Esophagus squamous epithelium (tissue), 5 donors: ENCODE measurements at regions not wholly inside any gene's neighbourhood (a gene's known extent, or its start where the extent isn't known, plus 50 kb on each side); places are given as distances from the start of the nearest gene placed in this dataset.
"Not testable (repeated sequence)": the region's sequence is repeated elsewhere in the genome, so short reads cannot be mapped to it uniquely, and the experiment has no call there.

Experiments
- DNase-seq: peaks from one replicate; lab custom pipeline; 2025; lab: John Stamatoyannopoulos, UW
- H3K27ac ChIP-seq, 4 donors: fragments of 200-600 bp; sonication (generic); one replicate each; pipeline ENCODE4 v1.5.1; 2016 to 2019; ENCODE audit warnings: mild to moderate bottlenecking in 1 of 4
- H3K27me3 ChIP-seq, 4 donors: fragments of 200-600 bp; sonication (generic); 1 replicate in 3 of 4; 2 replicates in 1 of 4; pipeline versions ENCODE4 v1.5.1 to v1.6.0; 2017 to 2021; ENCODE audit warnings: antibody characterized with exemption in 1 of 4
- H3K36me3 ChIP-seq, 3 donors: fragments of 200-600 bp; sonication (generic); one replicate each; pipeline ENCODE4 v1.5.1; 2016 to 2019
- H3K4me1 ChIP-seq, 3 donors: fragments of 200-600 bp; sonication (generic); one replicate each; pipeline ENCODE4 v1.5.1; 2017 to 2019
- H3K4me3 ChIP-seq, 4 donors: fragments of 200-600 bp; sonication (generic); 1 replicate in 3 of 4; 2 replicates in 1 of 4; pipeline ENCODE4 v1.5.1; 2016 to 2019; ENCODE audit warnings: mild to moderate bottlenecking in 2 of 4, moderate library complexity in 1 of 4
- H3K9me3 ChIP-seq, 3 donors: fragments of 200-600 bp; sonication (generic); one replicate each; pipeline ENCODE4 v1.5.1; 2016 to 2019
- CTCF ChIP-seq, 6 experiments: fragments of 450-650 bp in 4 of 6; fragments of 200-600 bp in 2 of 6; sonication (generic) in 2 of 6; IDR thresholded peaks; one replicate each; pipeline ENCODE4 v1.5.1; 2016 to 2019; ENCODE audit warnings: antibody characterized with exemption in 6 of 6, mild to moderate bottlenecking in 4 of 6, moderate library complexity in 4 of 6
- POLR2A ChIP-seq, 4 donors: fragments of 450-650 bp; IDR thresholded peaks; one replicate each; pipeline ENCODE4 v1.6.1; 2017; ENCODE audit warnings: antibody characterized with exemption in 4 of 4, mild to moderate bottlenecking in 4 of 4, moderate library complexity in 3 of 4
- WGBS, 2 donors: methylation state at CpG; one replicate each; pipeline ENCODE4 v1.1.5; 2018; 5-methylcytosine and 5-hydroxymethylcytosine counted together
- intact Hi-C: fragments of 100-400 bp; cut with DNase I; formaldehyde crosslinking; loops from one replicate; pipeline ENCODE4 v1.15.0; 2022
- donor health status: DM: yes; HTN: yes; CAD: no.

- Histone ChIP-seq H3K4me3 (no peak overlapping the region), H3K27ac (no peak overlapping the region), H3K36me3 (no peaks in the 10 kb centered on the region), H3K27me3 (no peaks in the 10 kb centered on the region), H3K9me3 (no peaks in the 10 kb centered on the region), H3K4me1 (no peaks in the 10 kb centered on the region)
- TF ChIP-seq POLR2A (IDR thresholded peaks at IDR 0.05) (no peak), CTCF (IDR thresholded peaks at IDR 0.05) (no peak)
- DNase-seq, result no peak
- intact Hi-C loops, result no loop called here
- WGBS, 2 donors, result 90 to 91% methylated on average over 8 to 13 of the region's 13 CpGs
Observed at GRCh38 chrX:1134976-1135375, 77.5 kb downstream of the CRLF2 start.

GRCh38 chrX:1134156-1134555 is 78.3 kb downstream of the CRLF2 start:
- Histone ChIP-seq H3K4me1 (no peaks in the 10 kb centered on the region), H3K9me3 (no peaks in the 10 kb centered on the region), H3K4me3 (no peak overlapping the region), H3K36me3 (no peaks in the 10 kb centered on the region), H3K27ac (no peak overlapping the region), H3K27me3 (no peaks in the 10 kb centered on the region)
- intact Hi-C loops, result no loop called here
- WGBS, 2 donors, result 78 to 83% methylated on average over 12 of the region's 12 CpGs
- no peak for TF ChIP-seq CTCF (IDR thresholded peaks at IDR 0.05)
- DNase-seq, result no peak

DNA sequence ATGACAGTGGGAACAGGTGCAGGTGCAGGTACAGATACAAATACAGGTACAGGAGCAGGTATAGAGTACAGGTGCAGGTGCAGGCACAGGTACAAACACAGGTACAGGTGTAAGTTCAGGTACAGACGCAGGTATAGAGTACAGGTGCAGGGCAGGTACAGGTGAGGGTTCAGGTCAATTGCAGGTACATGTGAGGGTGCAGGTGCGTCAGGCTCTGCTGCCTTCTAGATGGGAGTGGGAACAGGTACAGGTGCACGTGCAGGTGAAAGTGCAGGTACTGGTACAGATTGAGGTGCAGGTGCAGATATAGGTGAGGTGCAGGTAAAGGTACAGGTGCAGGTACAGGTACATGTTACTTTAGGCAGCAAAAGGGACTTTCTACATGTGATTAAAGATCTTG is 85.7 kb downstream of the CRLF2 start:
- intact Hi-C loops, result no loop called here
- WGBS, 2 donors, result 63 to 64% methylated on average over 3 of the region's 3 CpGs
- no peak for DNase-seq

GRCh38 chrX:1124531-1124930 is 87.9 kb downstream of the CRLF2 start:
- 73 to 75% methylated on average over 11 of the region's 11 CpGs for WGBS, 2 donors
- TF ChIP-seq POLR2A (IDR thresholded peaks at IDR 0.05) (no peak), CTCF (IDR thresholded peaks at IDR 0.05) (no peak)
- H3K27ac ChIP-seq, result no peak overlapping the region
- intact Hi-C loops, result no loop called here
- no peak overlapping the region for H3K4me3 ChIP-seq
- no peak for DNase-seq
- H3K4me1 ChIP-seq, result no peaks in the 10 kb centered on the region
- H3K36me3 ChIP-seq, result no peaks in the 10 kb centered on the region
- H3K27me3 ChIP-seq, result peaks cover 0 to 15% (median 0%) of the 10 kb centered on the region in 4 donors
- H3K9me3 ChIP-seq, result no peaks in the 10 kb centered on the region

More for the DNA sequence above, 85.7 kb downstream of the CRLF2 start:
- H3K27ac ChIP-seq, result no peak overlapping the region
- no peaks in the 10 kb centered on the region for H3K36me3 ChIP-seq
- no peaks in the 10 kb centered on the region for H3K9me3 ChIP-seq
- TF ChIP-seq CTCF (IDR thresholded peaks at IDR 0.05), result no peak
- TF ChIP-seq POLR2A (IDR thresholded peaks at IDR 0.05), result no peak
- H3K4me3 ChIP-seq, result no peak overlapping the region
- H3K27me3 ChIP-seq, result peaks cover 0 to 10% (median 0%) of the 10 kb centered on the region in 4 donors
- no peaks in the 10 kb centered on the region for H3K4me1 ChIP-seq

GRCh38 chrX:1122851-1123250 is 89.6 kb downstream of the CRLF2 start:
- WGBS, 2 donors, result 83 to 90% methylated on average over 12 of the region's 12 CpGs
- H3K27me3 ChIP-seq, result peaks cover 0 to 15% (median 0%) of the 10 kb centered on the region in 4 donors
- DNase-seq, H3K4me1 ChIP-seq, H3K4me3 ChIP-seq, H3K36me3 ChIP-seq, H3K27ac ChIP-seq, intact Hi-C loops, H3K9me3 ChIP-seq: not testable (repeated sequence)

GRCh38 chrX:1119275-1119674 is 93.2 kb downstream of the CRLF2 start:
- Histone ChIP-seq H3K36me3 (no peaks in the 10 kb centered on the region), H3K9me3 (no peaks in the 10 kb centered on the region), H3K4me3 (no peak overlapping the region), H3K4me1 (no peaks in the 10 kb centered on the region), H3K27ac (no peak overlapping the region), H3K27me3 (peaks cover 0 to 15% (median 0%) of the 10 kb centered on the region in 4 donors)
- 21 to 25% methylated on average over 2 of the region's 2 CpGs for WGBS, 2 donors
- DNase-seq, result no peak
- TF ChIP-seq POLR2A (IDR thresholded peaks at IDR 0.05) (no peak), CTCF (IDR thresholded peaks at IDR 0.05) (no peak)
- intact Hi-C loops, result no loop called here
